ENCODE measurements at regions not wholly inside any gene's neighbourhood (a gene's known extent, or its start where the extent isn't known, plus 50 kb on each side); places are given as distances from the start of the nearest gene placed in this dataset.

GRCh38 chr2:200222791-200223190 lies 83.7 kb upstream of the SPATS2L start:
- no peak overlapping the region for H3K27ac ChIP-seq (ENCODE audit: low read length)
- no peaks in the 10 kb centered on the region for H3K27me3 ChIP-seq (ENCODE audit: insufficient read depth, low read length)
- no peak overlapping the region for H3K4me3 ChIP-seq (ENCODE audit: low read length)
- peaks cover 16% of the 10 kb centered on the region; the same call in 1 of the 2 replicates for H3K4me1 ChIP-seq (ENCODE audit: insufficient read depth, low read length)
- H3K36me3 ChIP-seq (ENCODE audit: insufficient read depth, low read depth, low read length) = no peaks in the 10 kb centered on the region
- no peak overlapping the region for H3K9ac ChIP-seq (ENCODE audit: low read depth, low read length)
- 0 out of 2 replicates have a peak, but pooled peaks cover 3% of the 10 kb centered on the region for H3K9me3 ChIP-seq (ENCODE audit: insufficient read depth, low read depth, low read length)

GRCh38 chr2:200223205-200223784 lies 83.2 kb upstream of the SPATS2L start:
- Histone ChIP-seq H3K36me3 (ENCODE audit: insufficient read depth, low read depth, low read length) (no peaks in the 10 kb centered on the region), H3K4me1 (ENCODE audit: insufficient read depth, low read length) (peaks cover 16% of the 10 kb centered on the region; the same call in 1 of the 2 replicates), H3K27me3 (ENCODE audit: insufficient read depth, low read length) (no peaks in the 10 kb centered on the region), H3K4me3 (ENCODE audit: low read length) (no peak overlapping the region), H3K27ac (ENCODE audit: low read length) (no peak overlapping the region), H3K9ac (ENCODE audit: low read depth, low read length) (no peak overlapping the region), H3K9me3 (ENCODE audit: insufficient read depth, low read depth, low read length) (0 out of 2 replicates have a peak, but pooled peaks cover 3% of the 10 kb centered on the region)

- no peak overlapping the region for H3K4me3 ChIP-seq (ENCODE audit: low read length)
- no peaks in the 10 kb centered on the region for H3K36me3 ChIP-seq (ENCODE audit: insufficient read depth, low read depth, low read length)
- no peak overlapping the region for H3K27ac ChIP-seq (ENCODE audit: low read length)
- no peaks in the 10 kb centered on the region for H3K27me3 ChIP-seq (ENCODE audit: insufficient read depth, low read length)
- H3K9ac ChIP-seq (ENCODE audit: low read depth, low read length) = no peak overlapping the region
- no peaks in the 10 kb centered on the region for H3K4me1 ChIP-seq (ENCODE audit: insufficient read depth, low read length)
- 0 out of 2 replicates have a peak, but pooled peaks cover 3% of the 10 kb centered on the region for H3K9me3 ChIP-seq (ENCODE audit: insufficient read depth, low read depth, low read length)
These were observed 80.5 kb upstream of the SPATS2L start for GRCh38 chr2:200225951-200226350.

- no peaks in the 10 kb centered on the region for H3K4me1 ChIP-seq (ENCODE audit: insufficient read depth, low read length)
These were observed 79.8 kb upstream of the SPATS2L start for GRCh38 chr2:200226451-200227426.

GRCh38 chr2:200230716-200231115 lies 75.8 kb upstream of the SPATS2L start:
- Histone ChIP-seq H3K27me3 (ENCODE audit: insufficient read depth, low read length) (no peaks in the 10 kb centered on the region), H3K4me3 (ENCODE audit: low read length) (no peak overlapping the region), H3K9me3 (ENCODE audit: insufficient read depth, low read depth, low read length) (no peaks in the 10 kb centered on the region), H3K4me1 (ENCODE audit: insufficient read depth, low read length) (no peaks in the 10 kb centered on the region), H3K9ac (ENCODE audit: low read depth, low read length) (no peak overlapping the region), H3K36me3 (ENCODE audit: insufficient read depth, low read depth, low read length) (no peaks in the 10 kb centered on the region), H3K27ac (ENCODE audit: low read length) (no peak overlapping the region)

More at GRCh38 chr2:200226451-200227426, 79.8 kb upstream of the SPATS2L start:
- no peak overlapping the region for H3K27ac ChIP-seq (ENCODE audit: low read length)
- no peaks in the 10 kb centered on the region for H3K27me3 ChIP-seq (ENCODE audit: insufficient read depth, low read length)
- H3K36me3 ChIP-seq (ENCODE audit: insufficient read depth, low read depth, low read length) = no peaks in the 10 kb centered on the region
- no peak overlapping the region for H3K9ac ChIP-seq (ENCODE audit: low read depth, low read length)
- H3K9me3 ChIP-seq (ENCODE audit: insufficient read depth, low read depth, low read length) = 0 out of 2 replicates have a peak, but pooled peaks cover 3% of the 10 kb centered on the region
- no peak overlapping the region for H3K4me3 ChIP-seq (ENCODE audit: low read length)

- no peaks in the 10 kb centered on the region for H3K27me3 ChIP-seq (ENCODE audit: insufficient read depth, low read length)
- H3K4me1 ChIP-seq (ENCODE audit: insufficient read depth, low read length) = peaks cover 3% of the 10 kb centered on the region; the same call in 1 of the 2 replicates
- no peak overlapping the region for H3K4me3 ChIP-seq (ENCODE audit: low read length)
These were observed 71.0 kb upstream of the SPATS2L start for GRCh38 chr2:200235533-200235932.

GRCh38 chr2:200239216-200239615 lies 67.3 kb upstream of the SPATS2L start:
- H3K4me3 ChIP-seq (ENCODE audit: low read length) = no peak overlapping the region
- no peaks in the 10 kb centered on the region for H3K36me3 ChIP-seq (ENCODE audit: insufficient read depth, low read depth, low read length)
- no peak overlapping the region for H3K9ac ChIP-seq (ENCODE audit: low read depth, low read length)
- H3K27me3 ChIP-seq (ENCODE audit: insufficient read depth, low read length) = no peaks in the 10 kb centered on the region
- H3K9me3 ChIP-seq (ENCODE audit: insufficient read depth, low read depth, low read length) = no peaks in the 10 kb centered on the region
- no peak overlapping the region for H3K27ac ChIP-seq (ENCODE audit: low read length)
- H3K4me1 ChIP-seq (ENCODE audit: insufficient read depth, low read length) = peaks cover 3% of the 10 kb centered on the region; the same call in 1 of the 2 replicates

More at GRCh38 chr2:200235533-200235932, 71.0 kb upstream of the SPATS2L start:
- no peaks in the 10 kb centered on the region for H3K36me3 ChIP-seq (ENCODE audit: insufficient read depth, low read depth, low read length)
- no peak overlapping the region for H3K9ac ChIP-seq (ENCODE audit: low read depth, low read length)
- H3K9me3 ChIP-seq (ENCODE audit: insufficient read depth, low read depth, low read length) = no peaks in the 10 kb centered on the region
- no peak overlapping the region for H3K27ac ChIP-seq (ENCODE audit: low read length)

- Histone ChIP-seq H3K27ac (ENCODE audit: low read length) (no peak overlapping the region), H3K4me3 (ENCODE audit: low read length) (no peak overlapping the region), H3K36me3 (ENCODE audit: insufficient read depth, low read depth, low read length) (no peaks in the 10 kb centered on the region), H3K9ac (ENCODE audit: low read depth, low read length) (no peak overlapping the region), H3K9me3 (ENCODE audit: insufficient read depth, low read depth, low read length) (no peaks in the 10 kb centered on the region), H3K4me1 (ENCODE audit: insufficient read depth, low read length) (peaks cover 3% of the 10 kb centered on the region; the same call in 1 of the 2 replicates), H3K27me3 (ENCODE audit: insufficient read depth, low read length) (no peaks in the 10 kb centered on the region)
These were observed 63.9 kb upstream of the SPATS2L start for GRCh38 chr2:200242570-200242969.

- Histone ChIP-seq H3K9ac (ENCODE audit: low read depth, low read length) (no peak overlapping the region), H3K9me3 (ENCODE audit: insufficient read depth, low read depth, low read length) (no peaks in the 10 kb centered on the region), H3K36me3 (ENCODE audit: insufficient read depth, low read depth, low read length) (no peaks in the 10 kb centered on the region), H3K4me1 (ENCODE audit: insufficient read depth, low read length) (peaks cover 3% of the 10 kb centered on the region; the same call in 1 of the 2 replicates), H3K27me3 (ENCODE audit: insufficient read depth, low read length) (no peaks in the 10 kb centered on the region), H3K27ac (ENCODE audit: low read length) (no peak overlapping the region), H3K4me3 (ENCODE audit: low read length) (no peak overlapping the region)
These were observed 63.1 kb upstream of the SPATS2L start for GRCh38 chr2:200243441-200243840.

GRCh38 chr2:200244111-200244510 lies 62.4 kb upstream of the SPATS2L start:
- no peak overlapping the region for H3K27ac ChIP-seq (ENCODE audit: low read length)
- H3K9me3 ChIP-seq (ENCODE audit: insufficient read depth, low read depth, low read length) = no peaks in the 10 kb centered on the region
- H3K9ac ChIP-seq (ENCODE audit: low read depth, low read length) = no peak overlapping the region
- H3K4me3 ChIP-seq (ENCODE audit: low read length) = no peak overlapping the region
- no peaks in the 10 kb centered on the region for H3K36me3 ChIP-seq (ENCODE audit: insufficient read depth, low read depth, low read length)
- H3K4me1 ChIP-seq (ENCODE audit: insufficient read depth, low read length) = peaks cover 2% of the 10 kb centered on the region; the same call in 1 of the 2 replicates
- H3K27me3 ChIP-seq (ENCODE audit: insufficient read depth, low read length) = no peaks in the 10 kb centered on the region

GRCh38 chr2:200247494-200247893 lies 59.0 kb upstream of the SPATS2L start:
- no peaks in the 10 kb centered on the region for H3K9me3 ChIP-seq (ENCODE audit: insufficient read depth, low read depth, low read length)
- H3K4me3 ChIP-seq (ENCODE audit: low read length) = no peak overlapping the region
- no peak overlapping the region for H3K27ac ChIP-seq (ENCODE audit: low read length)
- no peak overlapping the region for H3K9ac ChIP-seq (ENCODE audit: low read depth, low read length)
- no peaks in the 10 kb centered on the region for H3K36me3 ChIP-seq (ENCODE audit: insufficient read depth, low read depth, low read length)
- peaks cover under 1% of the 10 kb centered on the region; the same call in 1 of the 2 replicates for H3K4me1 ChIP-seq (ENCODE audit: insufficient read depth, low read length)
- no peaks in the 10 kb centered on the region for H3K27me3 ChIP-seq (ENCODE audit: insufficient read depth, low read length)

All from iPS-20b (cell line).